ENCODE measurements at regions not wholly inside any gene's neighbourhood (a gene's known extent, or its start where the extent isn't known, plus 50 kb on each side); places are given as distances from the start of the nearest gene placed in this dataset.

- no peaks in the 10 kb centered on the region for H3K27me3 ChIP-seq
- no peaks in the 10 kb centered on the region for H3K9me3 ChIP-seq
- H3K36me3 ChIP-seq = no peaks in the 10 kb centered on the region
- H3K4me1 ChIP-seq = peaks cover 0 to 4% of the 10 kb centered on the region in 2 donors
- no peak overlapping the region for H3K4me3 ChIP-seq
- intact Hi-C loops (cut with DNase I; ENCODE audit: low total_unique reads) = no loop called here
- TF ChIP-seq POLR2A (IDR thresholded peaks at IDR 0.05) = no peak
- TF ChIP-seq CTCF (IDR thresholded peaks at IDR 0.05) = no peak
- no peak for DNase-seq
- no peak overlapping the region for H3K27ac ChIP-seq
Measured at GRCh38 chr4:137700751-137701150, 168.5 kb upstream of the PCDH18 start.

GRCh38 chr4:137700072-137700471 lies 167.8 kb upstream of the PCDH18 start:
- Histone ChIP-seq H3K36me3 (no peaks in the 10 kb centered on the region), H3K4me1 (peaks cover 0 to 4% of the 10 kb centered on the region in 2 donors), H3K4me3 (no peak overlapping the region), H3K27ac (peak overlapping the region in 1 of 2 donors; percentile 21), H3K27me3 (no peaks in the 10 kb centered on the region), H3K9me3 (no peaks in the 10 kb centered on the region)
- no peak for DNase-seq
- TF ChIP-seq POLR2A (IDR thresholded peaks at IDR 0.05) (no peak), CTCF (IDR thresholded peaks at IDR 0.05) (no peak)
- intact Hi-C loops (cut with DNase I; ENCODE audit: low total_unique reads) = no loop called here

GRCh38 chr4:137694138-137694537 lies 161.8 kb upstream of the PCDH18 start:
- DNase-seq = peak in 1 of 2 donors; percentile 23
- intact Hi-C loops (cut with DNase I; ENCODE audit: low total_unique reads) = no loop called here
- Histone ChIP-seq H3K36me3 (no peaks in the 10 kb centered on the region), H3K4me3 (no peak overlapping the region), H3K9me3 (no peaks in the 10 kb centered on the region), H3K27me3 (no peaks in the 10 kb centered on the region), H3K27ac (peak overlapping the region in 1 of 2 donors; percentile 23), H3K4me1 (no peaks in the 10 kb centered on the region)
- no peak for TF ChIP-seq CTCF (IDR thresholded peaks at IDR 0.05)
- no peak for TF ChIP-seq POLR2A (IDR thresholded peaks at IDR 0.05)

GRCh38 chr4:137693641-137694040 lies 161.3 kb upstream of the PCDH18 start:
- H3K27ac ChIP-seq = peak overlapping the region in 1 of 2 donors; percentile 23
- DNase-seq = no peak
- H3K4me1 ChIP-seq = no peaks in the 10 kb centered on the region
- intact Hi-C loops (cut with DNase I; ENCODE audit: low total_unique reads) = no loop called here
- H3K9me3 ChIP-seq = no peaks in the 10 kb centered on the region
- no peak for TF ChIP-seq CTCF (IDR thresholded peaks at IDR 0.05)
- TF ChIP-seq POLR2A (IDR thresholded peaks at IDR 0.05) = no peak
- H3K36me3 ChIP-seq = no peaks in the 10 kb centered on the region
- H3K27me3 ChIP-seq = no peaks in the 10 kb centered on the region
- no peak overlapping the region for H3K4me3 ChIP-seq

GRCh38 chr4:137692205-137692604 lies 159.9 kb upstream of the PCDH18 start:
- H3K36me3 ChIP-seq = no peaks in the 10 kb centered on the region
- no peaks in the 10 kb centered on the region for H3K27me3 ChIP-seq
- no peaks in the 10 kb centered on the region for H3K4me1 ChIP-seq
- TF ChIP-seq CTCF (IDR thresholded peaks at IDR 0.05) (no peak), POLR2A (IDR thresholded peaks at IDR 0.05) (no peak)
- DNase-seq = no peak
- H3K9me3 ChIP-seq = no peaks in the 10 kb centered on the region
- H3K4me3 ChIP-seq = no peak overlapping the region
- intact Hi-C loops (cut with DNase I; ENCODE audit: low total_unique reads) = no loop called here
- H3K27ac ChIP-seq = peak overlapping the region in 1 of 2 donors; percentile 28
